H54 (cell line): ENCODE measurements at regions not wholly inside any gene's neighbourhood (a gene's known extent, or its start where the extent isn't known, plus 50 kb on each side); places are given as distances from the start of the nearest gene placed in this dataset.

ENCODE experiments used
- DNase-seq: peaks from one replicate; pipeline ENCODE4 v3.0.0; 2011; ENCODE audit warnings: low spot score, mixed read lengths; ENCODE audit not compliant: insufficient read length
- FAIRE-seq: peaks from 3 replicates; lab custom pipeline; 2011; peaks lifted over from hg19 to GRCh38; lab: Jason Lieb, UNC
- POLR2A ChIP-seq: IDR thresholded peaks from 2 replicates; pipeline ENCODE4 v1.6.1; 2011; ENCODE audit warnings: low read depth, mild to moderate bottlenecking, low read length

- DNase-seq (no peak), FAIRE-seq (no peak)
- TF ChIP-seq POLR2A, result no peak
Observed at GRCh38 chrX:36575670-36576069, 432.5 kb upstream of the FAM47C start.

DNA sequence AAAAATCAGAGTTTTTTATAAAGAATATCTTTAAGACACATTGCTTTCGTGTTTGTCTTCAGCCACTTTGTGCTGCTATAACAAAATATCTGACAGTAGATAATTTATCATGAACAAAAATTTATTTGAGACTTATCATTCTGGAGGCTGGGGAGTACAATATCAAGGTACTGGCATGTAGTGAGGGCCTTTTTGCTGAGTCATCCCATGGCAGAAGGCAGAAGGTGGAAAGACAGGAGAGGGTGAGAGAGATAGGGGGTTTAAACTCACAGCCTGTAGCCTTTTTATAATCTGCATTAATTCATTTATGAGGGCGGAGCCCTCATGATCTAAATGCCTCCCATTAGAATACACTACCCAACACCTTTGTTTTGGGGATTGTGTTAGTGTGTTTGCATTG, 431.2 kb upstream of the FAM47C start:
- TF ChIP-seq POLR2A, result no peak
- FAIRE-seq, result no peak
- DNase-seq, result no peak

GRCh38 chrX:36581030-36581429, 427.1 kb upstream of the FAM47C start:
- no peak for FAIRE-seq
- TF ChIP-seq POLR2A, result no peak

DNA sequence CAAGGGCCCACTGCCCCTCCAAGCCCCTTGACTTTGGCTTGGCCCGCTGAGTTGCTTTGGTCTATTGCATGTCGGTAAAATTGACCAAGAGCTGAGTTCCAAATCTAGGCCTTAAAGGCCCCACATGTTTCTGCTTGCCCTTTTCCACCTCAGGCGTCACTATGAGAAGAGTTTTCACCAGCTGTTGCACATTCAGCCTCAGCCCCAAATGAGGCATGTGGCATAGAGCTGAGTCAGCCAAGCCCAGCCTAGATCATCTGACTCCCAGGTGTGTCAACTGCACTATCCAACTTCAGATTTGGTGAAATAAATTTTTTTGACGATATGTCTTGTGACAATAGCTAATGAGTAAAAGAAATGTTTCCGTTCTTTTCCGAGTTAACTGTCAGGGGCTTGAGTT, 424.5 kb upstream of the FAM47C start:
- no peak for FAIRE-seq
- no peak for TF ChIP-seq POLR2A
- no peak for DNase-seq

More at GRCh38 chrX:36581030-36581429, 427.1 kb upstream of the FAM47C start:
- DNase-seq, result no peak

DNA sequence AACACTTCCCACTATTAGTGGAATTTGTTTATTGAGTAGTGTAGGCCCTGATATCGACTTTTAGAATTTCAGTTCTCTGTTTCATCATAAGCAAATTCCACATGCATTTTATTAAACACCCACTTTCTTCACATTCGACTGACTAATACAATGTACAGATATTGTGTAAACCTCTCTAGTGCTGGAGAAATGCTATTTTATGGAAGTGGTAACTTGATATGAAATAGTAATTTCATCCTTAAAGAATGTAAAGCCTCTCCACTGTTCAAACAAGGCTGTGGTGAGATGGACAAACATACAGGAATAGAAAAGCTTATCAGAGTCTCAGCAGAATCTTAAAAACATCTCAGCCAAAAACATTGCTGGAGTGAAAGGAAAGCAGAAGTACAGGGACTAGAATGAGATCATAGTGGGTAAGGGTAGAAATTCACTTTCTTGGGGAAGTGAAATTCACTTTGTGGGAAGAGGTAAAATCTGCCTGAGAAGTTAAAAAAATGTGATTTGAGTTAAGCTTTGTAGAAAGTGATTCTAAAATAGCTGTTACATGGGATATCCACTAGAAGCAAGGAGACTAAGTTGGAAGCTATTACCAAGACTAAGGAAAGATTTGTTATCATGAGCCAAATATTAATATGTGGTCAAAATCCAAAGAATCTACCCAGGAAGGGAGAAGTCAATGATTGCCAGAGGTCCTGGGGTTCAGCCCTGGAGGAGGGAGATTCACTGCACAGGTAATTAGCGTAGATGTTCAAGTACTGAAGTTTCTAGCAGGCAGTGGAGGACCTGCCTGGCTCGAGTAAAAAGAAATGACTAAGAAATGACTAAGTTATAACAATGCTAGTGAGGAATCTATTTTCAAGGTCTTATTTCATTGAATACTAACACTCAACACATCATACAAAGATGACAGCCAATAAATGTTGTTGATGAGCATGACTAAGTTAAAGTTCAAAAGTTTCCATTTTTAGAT, 398.3 kb upstream of the FAM47C start:
- DNase-seq (no peak), FAIRE-seq (no peak)
- no peak for TF ChIP-seq POLR2A

DNA sequence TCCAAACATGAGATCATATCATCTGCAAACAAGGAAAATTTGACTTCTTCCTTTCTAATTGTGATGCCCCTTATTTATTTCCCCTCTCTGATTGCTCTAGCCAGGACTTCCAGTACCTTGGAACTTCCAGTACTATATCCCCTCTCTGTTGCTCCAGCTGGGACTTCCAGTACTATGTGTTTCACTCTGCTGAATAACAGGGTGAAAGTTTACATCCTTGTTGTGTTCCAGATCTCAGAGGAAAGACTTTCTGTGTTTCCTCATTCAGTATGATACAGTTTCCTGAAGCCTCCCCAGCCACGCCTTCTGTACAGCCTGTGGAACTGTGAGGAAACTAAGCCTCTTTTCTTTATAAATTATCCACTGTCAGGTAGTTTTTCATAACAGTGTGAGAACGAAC, 381.3 kb upstream of the FAM47C start:
- TF ChIP-seq POLR2A, result no peak
- no peak for DNase-seq
- FAIRE-seq, result no peak

DNA sequence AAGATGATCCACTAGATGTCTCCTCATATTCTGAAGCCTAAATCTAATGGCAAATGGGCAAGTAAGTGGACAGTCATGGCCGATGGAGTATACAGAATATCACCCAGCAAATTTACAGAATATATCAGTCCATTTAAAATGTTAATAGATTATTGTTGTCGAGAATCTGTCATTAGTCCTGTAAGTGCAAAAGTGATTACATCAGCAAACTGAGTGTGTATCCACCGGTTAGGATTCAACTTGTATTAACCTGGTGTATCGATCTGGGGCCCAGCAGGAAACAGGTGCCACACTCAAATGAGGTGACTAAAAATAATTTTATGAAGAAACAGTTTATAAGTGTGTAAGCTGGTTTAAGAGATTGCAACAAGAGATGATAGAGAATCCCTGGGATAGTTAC, 367.9 kb upstream of the FAM47C start:
- TF ChIP-seq POLR2A, result no peak
- DNase-seq (no peak), FAIRE-seq (no peak)

DNA sequence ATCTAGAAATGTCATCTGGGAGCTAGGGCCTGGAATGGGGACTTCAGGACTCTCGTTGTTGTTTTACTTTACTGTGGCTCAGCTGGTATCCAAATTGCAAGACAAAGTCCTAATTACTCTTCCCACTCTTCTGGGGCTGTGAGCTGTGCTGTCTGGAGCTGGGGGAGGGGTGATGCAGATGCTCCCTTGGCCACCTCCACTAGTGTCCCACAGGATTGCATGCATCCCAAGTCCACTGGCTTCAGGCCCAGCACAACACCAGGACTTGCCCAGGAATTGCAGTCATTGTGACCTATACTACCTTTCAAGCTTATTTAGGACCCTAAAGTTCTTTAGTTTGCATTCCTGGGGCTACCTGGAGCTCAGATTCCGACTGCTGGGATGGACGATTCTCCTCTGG, 366.1 kb upstream of the FAM47C start:
- TF ChIP-seq POLR2A, result no peak
- FAIRE-seq (no peak), DNase-seq (no peak)

GRCh38 chrX:36650622-36651021, 357.5 kb upstream of the FAM47C start:
- TF ChIP-seq POLR2A, result no peak
- DNase-seq, result no peak
- no peak for FAIRE-seq

- no peak for FAIRE-seq
Observed at GRCh38 chrX:36683507-36683906, 324.7 kb upstream of the FAM47C start.

GRCh38 chrX:36684053-36684452, 324.1 kb upstream of the FAM47C start:
- TF ChIP-seq POLR2A, result no peak
- DNase-seq (no peak), FAIRE-seq (no peak)

More at GRCh38 chrX:36683507-36683906, 324.7 kb upstream of the FAM47C start:
- no peak for DNase-seq
- no peak for TF ChIP-seq POLR2A

GRCh38 chrX:36721990-36722389, 286.2 kb upstream of the FAM47C start:
- no peak for DNase-seq
- FAIRE-seq, result no peak
- no peak for TF ChIP-seq POLR2A

- FAIRE-seq, result no peak
- no peak for TF ChIP-seq POLR2A
Observed at GRCh38 chrX:36753602-36754001, 254.6 kb upstream of the FAM47C start.

GRCh38 chrX:36787752-36788151, 220.4 kb upstream of the FAM47C start:
- FAIRE-seq (no peak), DNase-seq (no peak)
- no peak for TF ChIP-seq POLR2A

More at GRCh38 chrX:36753602-36754001, 254.6 kb upstream of the FAM47C start:
- DNase-seq, result no peak

- FAIRE-seq, result no peak
- DNase-seq, result no peak
- no peak for TF ChIP-seq POLR2A
Observed at GRCh38 chrX:36803151-36803550, 205.0 kb upstream of the FAM47C start.
